Neural crest cell (in vitro differentiated cells): ENCODE measurements at regions not wholly inside any gene's neighbourhood (a gene's known extent, or its start where the extent isn't known, plus 50 kb on each side); places are given as distances from the start of the nearest gene placed in this dataset.

ENCODE experiments used
- DNase-seq: peaks from one replicate; pipeline ENCODE4 v3.0.0; 2021; ENCODE audit warnings: low read depth, mixed read lengths, low spot score
- H3K27ac Mint-ChIP-seq: one replicate; pipeline ENCODE4 v1.8.0; 2021; ENCODE audit warnings: mild to moderate bottlenecking, mixed read lengths; ENCODE audit not compliant: unreplicated experiment
- H3K27me3 Mint-ChIP-seq: 2 replicates; pipeline ENCODE4 v1.8.0; 2021; ENCODE audit warnings: low read depth, mild to moderate bottlenecking, mixed read lengths
- H3K36me3 Mint-ChIP-seq: 2 replicates; pipeline ENCODE4 v1.8.0; 2021; ENCODE audit warnings: low read depth, mild to moderate bottlenecking, mixed read lengths
- H3K4me1 Mint-ChIP-seq: 2 replicates; pipeline ENCODE4 v1.8.0; 2021; ENCODE audit warnings: mixed read lengths
- H3K4me3 Mint-ChIP-seq: one replicate; pipeline ENCODE4 v1.8.0; 2021; ENCODE audit warnings: mild to moderate bottlenecking, mixed read lengths
- H3K9me3 Mint-ChIP-seq: 2 replicates; pipeline ENCODE4 v1.8.0; 2021; ENCODE audit warnings: mixed read lengths
- CTCF ChIP-seq: fragments of 200-600 bp; sonication (generic); conservative IDR thresholded peaks from 2 replicates; pipeline ENCODE4 v1.5.0; 2021; ENCODE audit warnings: antibody characterized with exemption, mild to moderate bottlenecking

- no peak overlapping the region for H3K4me3 Mint-ChIP-seq
- TF ChIP-seq CTCF: no peak
- peaks cover 15% of the 10 kb centered on the region for H3K9me3 Mint-ChIP-seq
- H3K27me3 Mint-ChIP-seq: no peaks in the 10 kb centered on the region
- no peak overlapping the region for H3K27ac Mint-ChIP-seq
- H3K36me3 Mint-ChIP-seq: peaks cover 7% of the 10 kb centered on the region
- peaks cover 31% of the 10 kb centered on the region for H3K4me1 Mint-ChIP-seq
- no peak for DNase-seq
These were observed 59.6 kb upstream of the GJB6 start for GRCh38 chr13:20291675-20292074.

DNA sequence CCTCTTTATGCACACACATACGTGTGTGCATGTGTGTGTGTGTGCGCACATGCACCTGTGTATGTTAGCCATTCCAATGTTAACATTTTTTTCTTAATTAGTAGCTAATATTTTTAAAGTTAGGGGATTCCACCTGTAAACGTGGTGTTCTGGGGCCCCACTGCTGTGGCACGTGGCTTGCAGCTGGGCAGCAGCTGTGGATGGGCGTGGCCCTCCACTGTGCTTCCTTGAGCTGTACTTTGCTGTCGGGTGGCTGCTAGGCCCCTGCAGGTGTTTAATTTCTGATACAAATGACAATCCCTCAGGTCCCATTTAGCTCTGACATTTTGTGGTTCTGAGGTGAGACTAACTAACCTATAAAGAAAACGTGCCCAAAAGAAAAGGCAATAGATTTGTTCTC is 58.9 kb upstream of the GJB6 start:
- Mint-ChIP-seq H3K36me3 (peaks cover 12% of the 10 kb centered on the region), H3K4me1 (peaks cover 31% of the 10 kb centered on the region), H3K4me3 (no peak overlapping the region), H3K27ac (no peak overlapping the region), H3K9me3 (peaks cover 20% of the 10 kb centered on the region), H3K27me3 (no peaks in the 10 kb centered on the region)
- no peak for DNase-seq
- TF ChIP-seq CTCF: no peak

- no peak for TF ChIP-seq CTCF
- H3K9me3 Mint-ChIP-seq: peaks cover 22% of the 10 kb centered on the region
These were observed 56.4 kb upstream of the GJB6 start for GRCh38 chr13:20288561-20288960.

DNA sequence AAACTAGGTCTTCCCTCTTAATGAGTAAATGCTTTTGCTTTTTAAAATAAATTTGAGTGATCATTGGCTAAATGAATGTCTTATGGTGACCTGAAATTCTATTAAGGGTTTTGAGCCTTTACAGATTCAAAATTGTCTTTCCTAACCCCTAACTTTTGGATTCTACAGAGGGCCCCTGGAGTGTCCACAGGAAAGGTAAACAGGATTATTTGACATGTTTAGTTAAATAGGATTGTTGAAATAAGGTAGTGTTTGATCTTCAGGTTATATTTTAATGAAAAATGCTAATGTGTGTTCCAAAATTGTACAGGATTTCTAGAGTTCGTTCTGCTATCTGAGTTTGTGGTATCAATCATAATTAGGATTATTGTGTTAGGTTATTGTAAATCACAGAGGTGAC is 55.9 kb upstream of the GJB6 start:
- TF ChIP-seq CTCF: no peak
- no peak for DNase-seq
- no peaks in the 10 kb centered on the region for H3K27me3 Mint-ChIP-seq
- peaks cover 22% of the 10 kb centered on the region for H3K9me3 Mint-ChIP-seq
- peaks cover 31% of the 10 kb centered on the region for H3K4me1 Mint-ChIP-seq
- H3K4me3 Mint-ChIP-seq: no peak overlapping the region
- no peak overlapping the region for H3K27ac Mint-ChIP-seq
- peaks cover 15% of the 10 kb centered on the region for H3K36me3 Mint-ChIP-seq

More at GRCh38 chr13:20288561-20288960, 56.4 kb upstream of the GJB6 start:
- H3K4me1 Mint-ChIP-seq: peaks cover 31% of the 10 kb centered on the region
- no peak for DNase-seq
- H3K27me3 Mint-ChIP-seq: no peaks in the 10 kb centered on the region
- peak overlapping the region; percentile 1 for H3K27ac Mint-ChIP-seq
- peak overlapping the region; percentile 0 for H3K4me3 Mint-ChIP-seq
- peaks cover 15% of the 10 kb centered on the region for H3K36me3 Mint-ChIP-seq

GRCh38 chr13:20285530-20285929 is 53.4 kb upstream of the GJB6 start:
- no peaks in the 10 kb centered on the region for H3K27me3 Mint-ChIP-seq
- H3K36me3 Mint-ChIP-seq: peaks cover 12% of the 10 kb centered on the region
- DNase-seq: no peak
- no peak overlapping the region for H3K27ac Mint-ChIP-seq
- no peak overlapping the region for H3K4me3 Mint-ChIP-seq
- H3K9me3 Mint-ChIP-seq: peaks cover 18% of the 10 kb centered on the region
- no peak for TF ChIP-seq CTCF
- H3K4me1 Mint-ChIP-seq: peaks cover 23% of the 10 kb centered on the region
